HG03159 (cell line): ENCODE measurements at regions not wholly inside any gene's neighbourhood (a gene's known extent, or its start where the extent isn't known, plus 50 kb on each side); places are given as distances from the start of the nearest gene placed in this dataset.
"Not testable (repeated sequence)": the region's sequence is repeated elsewhere in the genome, so short reads cannot be mapped to it uniquely, and the experiment has no call there.

ENCODE experiments used
- ATAC-seq: cut with Tn5 transposase; IDR thresholded peaks from one replicate; pipeline ENCODE4 v1.9.1; 2021; ENCODE audit warnings: mild to moderate bottlenecking, moderate library complexity; ENCODE audit not compliant: unreplicated experiment

DNA sequence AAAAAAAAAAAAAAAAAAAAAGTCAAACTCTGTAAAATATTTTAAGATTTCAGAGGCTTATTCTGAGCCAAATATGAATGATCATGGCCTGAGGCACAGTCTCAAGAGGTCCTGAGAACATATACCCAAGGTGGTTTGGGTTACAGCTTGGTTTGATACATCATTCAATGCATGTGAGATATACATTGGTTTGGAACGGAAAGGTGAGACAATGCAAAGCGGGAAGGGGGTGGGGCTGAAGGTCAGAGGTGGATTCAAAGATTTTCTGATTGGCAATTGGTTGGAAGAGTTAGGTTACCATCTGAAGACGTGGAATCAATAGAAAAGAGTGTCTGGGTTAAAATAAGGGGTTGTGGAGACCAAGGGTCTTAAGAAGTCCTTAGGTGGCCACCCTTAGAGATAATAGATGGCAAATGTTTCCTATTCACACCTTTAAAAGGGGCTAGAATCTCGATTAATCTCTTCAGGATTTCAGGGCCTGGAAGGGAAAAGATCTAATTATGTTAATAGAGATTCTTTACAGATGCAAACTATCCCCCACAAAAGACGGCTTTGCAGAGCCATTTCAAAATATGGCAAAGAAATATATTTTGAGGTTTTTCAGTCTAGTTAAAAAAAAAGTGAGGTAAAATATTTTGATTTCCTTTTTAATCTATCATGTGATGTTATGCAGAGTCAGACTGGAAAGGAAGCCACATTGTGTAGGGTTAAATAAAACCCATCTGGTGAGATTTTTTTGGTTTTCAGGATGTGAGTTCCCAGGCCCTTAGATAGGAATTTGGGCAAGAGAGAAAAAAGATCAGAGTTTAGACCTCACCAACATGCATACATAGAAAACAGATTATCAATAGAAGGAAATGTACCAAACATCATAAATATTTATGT lies 173.8 kb upstream of the CNOT2 start:
- ATAC-seq: no peak

DNA sequence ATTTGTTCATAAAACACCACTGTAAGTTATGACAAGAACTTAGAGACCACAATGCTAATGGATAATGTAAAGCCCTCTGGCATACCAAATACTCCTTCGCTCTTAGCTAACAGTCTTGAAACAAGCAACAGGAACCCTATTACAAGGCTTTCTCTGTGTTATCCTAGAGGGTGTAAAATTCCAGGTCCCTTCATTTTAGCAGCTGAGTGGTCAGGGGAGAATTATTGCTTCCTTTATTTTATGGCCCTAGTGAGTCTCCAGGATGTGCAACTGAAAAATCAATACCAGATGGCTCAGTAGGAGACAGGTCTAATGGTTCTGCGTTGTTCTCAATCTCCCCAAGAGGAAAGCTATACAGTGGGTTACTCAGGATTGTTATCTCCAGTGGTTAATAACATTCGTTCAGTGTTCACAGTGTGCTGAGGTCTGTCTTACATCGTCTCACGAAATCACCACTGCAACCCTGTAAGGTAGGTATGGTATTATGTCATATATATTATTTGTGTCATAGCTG lies 172.7 kb upstream of the CNOT2 start:
- ATAC-seq: no peak

DNA sequence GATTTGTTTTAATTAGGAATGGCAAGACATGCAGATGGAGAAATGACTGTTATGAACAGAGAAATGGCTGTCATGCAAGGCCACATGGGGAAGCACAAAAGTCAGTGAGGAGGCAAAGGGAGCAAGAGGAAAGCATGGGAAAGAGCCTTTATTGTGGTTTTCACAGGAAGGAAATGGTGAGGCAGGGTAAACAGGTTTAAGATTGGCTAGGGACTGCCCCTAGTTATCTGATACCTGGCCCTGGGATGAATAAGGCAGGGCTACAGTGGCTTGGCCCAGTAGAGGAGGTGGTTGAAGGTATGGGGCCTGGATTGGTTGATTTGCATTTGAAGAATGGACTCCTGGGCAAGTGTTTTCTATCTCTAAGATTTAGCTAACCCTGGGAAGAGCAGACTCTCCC lies 168.7 kb upstream of the CNOT2 start:
- ATAC-seq: no peak

DNA sequence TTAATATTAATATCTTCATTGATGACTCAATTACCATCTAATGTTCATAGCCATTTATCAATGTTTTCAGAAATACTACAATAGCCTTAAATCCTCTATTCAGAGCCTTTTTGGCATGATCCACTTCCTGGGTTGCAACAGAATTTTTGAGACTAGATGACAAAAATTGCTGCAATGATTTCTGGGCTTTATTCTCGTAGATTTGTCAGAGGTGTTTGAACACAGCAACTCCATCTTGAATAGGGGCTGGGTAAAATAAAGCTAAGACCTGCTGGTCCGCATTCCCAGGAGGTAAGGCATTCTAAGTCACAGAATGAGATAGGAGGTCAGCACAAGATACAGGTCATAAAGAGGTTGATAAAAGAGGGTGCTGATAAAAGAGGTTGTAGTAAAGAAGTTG lies 165.8 kb upstream of the CNOT2 start:
- no peak for ATAC-seq

DNA sequence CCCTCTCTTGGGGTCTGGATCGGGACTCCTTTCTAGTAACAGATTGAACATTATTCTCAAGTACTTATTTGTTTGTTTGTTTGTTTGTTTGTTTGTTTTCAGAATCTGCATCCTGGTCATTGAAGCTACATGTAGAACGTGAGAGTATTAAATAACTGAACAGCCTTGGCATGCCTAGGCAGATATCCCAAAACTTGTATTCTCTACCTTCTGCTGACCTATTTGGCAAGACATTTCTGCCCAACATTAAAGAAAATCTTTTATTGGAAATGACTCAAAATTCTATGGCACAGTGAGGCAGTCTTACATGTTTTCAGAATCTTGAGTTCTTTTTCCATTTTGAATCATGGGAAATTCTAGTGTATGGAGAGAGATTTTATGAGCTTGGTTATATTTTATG lies 165.1 kb upstream of the CNOT2 start:
- ATAC-seq: no peak

DNA sequence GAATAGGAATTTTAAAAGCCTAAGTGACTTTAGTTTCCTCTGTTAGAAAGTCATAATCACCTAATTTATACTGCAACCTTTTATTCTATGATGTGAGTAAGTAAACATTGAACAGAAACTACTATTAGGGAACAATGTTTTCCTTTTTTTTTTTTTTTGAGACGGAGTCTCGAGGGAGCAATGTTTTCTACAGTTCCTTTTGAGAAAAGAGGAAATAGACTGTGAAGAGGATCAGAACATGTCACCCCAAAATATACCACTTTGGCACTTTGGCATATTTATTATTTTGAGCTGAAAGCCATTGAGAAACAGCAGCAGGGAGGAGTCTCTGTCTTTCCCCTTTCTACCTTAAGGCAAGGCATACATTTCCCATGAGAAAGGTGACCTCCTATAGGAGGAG lies 162.7 kb upstream of the CNOT2 start:
- no peak for ATAC-seq

DNA sequence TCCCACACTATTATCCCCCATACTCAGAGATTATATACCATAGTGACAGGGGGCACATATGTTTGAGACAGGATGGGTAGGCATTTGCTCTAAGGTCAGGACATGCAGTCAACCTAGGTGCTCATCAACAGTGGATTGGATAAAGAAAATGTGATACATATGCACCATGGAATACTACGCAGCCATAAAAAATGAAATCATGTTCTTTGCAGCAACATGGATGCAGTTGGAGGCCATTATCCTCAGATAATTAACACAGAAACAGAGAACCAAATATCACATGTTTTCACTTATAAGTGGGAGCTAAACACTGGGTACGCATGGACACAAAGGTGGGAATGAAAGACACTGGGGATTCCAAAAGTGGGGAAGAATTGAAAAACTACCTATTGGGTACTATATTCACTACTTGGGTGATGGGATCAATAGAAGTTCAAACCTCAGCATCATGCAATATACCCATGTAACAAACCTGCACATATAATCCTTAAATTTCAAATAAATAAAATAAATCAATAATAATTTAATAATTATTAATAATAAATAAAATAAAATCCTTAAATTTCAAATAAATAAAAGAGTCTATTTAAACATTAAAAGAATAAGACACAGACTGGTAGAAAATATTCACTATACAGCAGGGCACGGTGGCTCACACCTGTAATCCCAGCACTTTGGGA lies 160.1 kb upstream of the CNOT2 start:
- ATAC-seq: no peak

DNA sequence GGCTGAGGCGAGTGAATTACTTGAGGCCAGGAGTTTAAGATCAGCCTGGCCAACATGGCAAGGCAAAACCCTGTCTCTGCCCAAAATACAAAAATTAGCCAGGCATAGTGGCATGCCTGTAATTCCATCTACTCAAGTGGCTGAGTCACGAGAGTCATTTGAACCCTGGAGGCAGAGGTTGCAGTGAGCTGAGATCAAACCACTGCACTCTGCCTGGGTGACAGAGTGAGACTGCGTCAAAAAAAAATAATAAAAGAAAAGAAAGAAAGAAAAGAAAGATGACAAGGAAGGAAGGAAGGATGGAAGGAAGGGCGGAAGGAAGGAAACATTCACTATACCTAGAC lies 159.6 kb upstream of the CNOT2 start:
- ATAC-seq: no peak

DNA sequence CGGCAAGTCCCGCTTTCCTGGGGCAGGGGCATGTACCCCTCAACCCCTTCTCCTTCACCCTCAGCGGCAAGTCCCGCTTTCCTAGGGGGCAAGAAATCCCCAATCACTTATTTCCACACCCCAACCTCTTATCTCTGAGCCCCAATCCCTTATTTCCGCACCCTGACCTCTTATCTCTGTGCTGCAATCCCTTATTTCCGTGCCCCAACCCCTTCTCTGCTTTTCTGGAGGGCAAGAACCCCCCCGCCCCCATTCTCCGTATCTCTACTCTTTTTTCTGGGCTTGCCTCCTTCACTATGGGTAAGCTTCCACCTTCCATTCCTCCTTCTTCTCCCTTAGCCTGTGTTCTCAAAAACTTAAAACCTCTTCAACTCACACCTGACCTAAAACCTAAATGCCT lies 156.9 kb upstream of the CNOT2 start:
- ATAC-seq: not testable (repeated sequence)

DNA sequence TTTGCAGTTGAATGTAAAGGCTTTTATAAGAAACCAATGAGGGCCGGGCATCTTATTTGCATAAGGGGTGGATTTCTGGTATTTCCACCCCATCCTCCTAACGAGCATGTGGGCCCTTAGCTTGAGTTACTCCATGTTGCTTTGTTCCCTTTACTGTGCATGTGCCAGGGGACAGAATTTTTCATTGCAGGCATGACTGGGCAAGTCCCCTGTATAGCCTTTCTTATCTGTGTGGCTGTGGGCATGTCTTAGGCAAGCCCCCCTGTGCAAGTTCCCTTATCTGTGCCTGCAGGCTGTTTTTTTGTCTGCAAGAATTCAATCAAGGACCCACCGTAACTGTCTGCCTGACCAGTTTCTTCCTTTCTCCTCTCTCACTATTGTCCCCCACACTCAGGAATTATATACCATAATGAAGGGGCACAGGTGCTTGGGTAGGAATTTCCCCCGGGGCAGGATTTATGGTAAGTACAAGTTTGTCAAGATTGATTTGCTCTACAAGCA lies 152.2 kb upstream of the CNOT2 start:
- no peak for ATAC-seq

DNA sequence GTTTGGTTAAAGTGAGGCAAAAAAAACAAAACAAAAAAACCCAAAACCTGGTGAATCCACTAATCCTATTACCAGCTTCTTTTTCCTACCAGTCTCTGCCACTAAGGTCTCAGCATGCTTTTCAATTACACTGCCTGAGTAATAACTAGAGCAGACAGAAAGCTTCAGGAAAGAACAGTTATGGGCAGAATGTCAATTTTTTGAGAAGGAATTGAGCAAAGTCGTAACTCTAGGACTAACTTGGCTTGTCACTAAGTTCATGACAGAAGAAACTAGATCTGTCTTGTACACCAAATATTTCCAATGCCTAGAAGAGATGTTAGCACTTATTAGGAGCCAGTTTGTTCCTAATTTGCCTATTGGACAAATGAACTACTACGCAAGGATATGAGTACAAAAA lies 148.8 kb upstream of the CNOT2 start:
- no peak for ATAC-seq

DNA sequence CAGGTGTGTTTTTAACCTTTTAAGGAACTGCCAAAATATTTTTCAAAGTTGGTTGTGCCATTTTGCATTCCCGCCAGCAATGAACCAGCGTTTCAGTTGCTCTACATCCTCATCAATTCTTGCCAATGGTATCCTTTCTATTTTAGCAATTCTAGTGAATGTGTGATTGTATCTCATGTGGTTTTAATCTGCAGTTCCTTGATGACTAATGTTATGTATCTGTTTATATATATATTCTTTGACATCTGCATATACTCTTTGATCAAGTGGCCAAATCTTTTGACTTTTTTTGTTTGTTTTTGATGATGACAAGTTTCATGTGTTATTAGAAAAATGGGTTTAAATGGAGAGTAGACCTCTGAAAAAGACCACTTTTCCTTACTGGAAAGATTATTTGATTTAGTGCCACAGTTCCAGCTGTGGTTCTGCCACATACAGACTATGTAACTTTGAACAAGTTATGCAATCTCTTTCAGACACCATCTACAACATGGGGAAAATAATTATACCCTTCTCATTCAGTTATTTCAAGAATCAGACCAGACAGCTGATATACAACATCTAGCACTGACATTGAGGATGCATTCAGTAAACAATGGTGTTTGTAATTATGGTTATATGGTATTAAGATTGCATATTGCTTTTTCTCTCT lies 146.3 kb upstream of the CNOT2 start:
- ATAC-seq: no peak

DNA sequence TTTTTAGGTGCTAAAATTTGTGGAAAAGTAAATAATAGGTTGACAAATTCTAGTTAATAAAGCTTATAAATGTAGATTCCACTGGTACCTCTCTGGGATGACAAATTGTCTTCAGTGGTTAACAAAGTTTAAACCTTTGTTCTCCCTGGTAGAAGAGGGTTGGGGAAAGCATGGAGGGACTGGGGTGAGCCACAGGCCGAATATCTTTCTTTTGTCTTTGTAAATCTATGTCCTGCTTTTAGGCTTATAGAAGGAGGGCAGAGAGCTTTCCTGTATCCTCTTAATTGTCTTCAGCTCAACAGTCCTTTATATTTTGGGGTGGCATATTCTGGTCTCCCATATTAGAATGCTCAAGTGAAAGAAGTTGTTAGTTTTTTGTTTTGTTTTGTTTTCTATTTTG lies 142.2 kb upstream of the CNOT2 start:
- no peak for ATAC-seq

DNA sequence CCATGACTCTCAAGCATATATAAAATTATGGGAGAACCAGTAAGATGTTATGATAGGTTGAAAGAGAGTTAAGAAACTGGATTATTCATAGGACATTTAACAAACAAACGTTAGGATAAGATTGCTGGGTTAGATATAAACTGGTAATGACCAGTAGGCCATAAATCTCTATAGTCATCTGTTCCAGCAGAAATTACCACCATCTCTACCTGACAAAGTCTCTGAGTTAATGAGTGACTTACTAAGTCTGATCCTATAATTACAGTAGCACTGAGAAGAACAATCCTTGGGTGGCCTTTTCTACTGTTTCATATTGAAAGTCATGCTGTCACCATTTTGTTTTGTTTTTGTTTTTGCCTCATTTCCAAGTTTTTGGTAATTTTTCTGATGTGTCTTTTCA lies 136.9 kb upstream of the CNOT2 start:
- ATAC-seq: no peak

DNA sequence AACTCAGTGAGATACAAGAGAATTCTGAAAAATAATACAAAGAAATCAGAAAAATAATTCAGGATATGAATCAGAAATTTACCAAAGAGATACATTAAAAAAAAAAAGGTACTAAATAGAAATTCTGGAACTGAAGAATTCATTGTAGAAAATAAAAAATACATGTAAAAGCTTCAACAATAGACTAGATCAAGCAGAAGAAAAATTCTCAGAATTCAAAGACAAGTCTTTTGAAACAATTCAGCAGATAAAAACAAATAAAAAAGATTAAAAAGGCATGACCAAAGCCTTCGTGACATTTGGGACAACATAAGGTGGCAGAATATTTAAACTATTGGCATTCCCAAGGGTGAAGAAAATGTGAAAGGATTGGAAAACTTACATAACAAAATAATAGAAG lies 133.1 kb upstream of the CNOT2 start:
- no peak for ATAC-seq

DNA sequence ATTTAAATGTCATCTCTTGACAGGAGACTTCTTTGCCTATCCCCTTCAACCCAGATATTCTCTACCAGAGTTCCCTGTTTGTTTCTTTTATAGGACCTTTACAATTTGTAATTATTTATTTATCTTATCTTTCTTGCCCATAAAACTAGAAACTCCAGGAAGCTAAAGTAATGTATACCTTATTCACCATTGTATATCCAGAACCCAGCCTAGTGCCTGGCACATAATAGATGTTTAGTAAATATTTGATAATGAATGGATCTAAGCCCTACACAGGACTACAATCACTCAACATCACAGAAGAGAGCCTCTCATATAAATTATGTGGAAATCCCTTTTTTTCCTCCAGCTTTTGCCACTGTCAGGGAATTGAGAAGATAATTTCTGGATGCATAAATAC lies 125.6 kb upstream of the CNOT2 start:
- no peak for ATAC-seq

DNA sequence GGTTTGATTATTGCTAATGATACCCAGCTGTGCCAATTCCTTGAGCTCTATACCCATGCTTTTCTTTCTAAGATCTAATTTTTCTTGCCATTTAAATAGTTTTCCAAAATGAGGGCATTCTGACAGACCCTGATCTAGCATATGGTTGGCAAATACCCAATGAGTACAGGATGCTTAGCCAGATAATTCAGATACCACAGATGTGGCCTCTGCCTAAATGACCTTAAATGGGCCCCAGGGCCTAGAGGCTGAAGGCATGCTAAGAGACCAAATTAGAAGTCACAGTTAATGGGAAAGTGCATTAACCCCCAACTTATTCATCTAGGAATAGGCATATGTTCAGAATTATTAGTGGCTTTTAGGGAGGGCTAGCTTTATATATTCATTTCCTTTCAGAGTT lies 122.3 kb upstream of the CNOT2 start:
- no peak for ATAC-seq

DNA sequence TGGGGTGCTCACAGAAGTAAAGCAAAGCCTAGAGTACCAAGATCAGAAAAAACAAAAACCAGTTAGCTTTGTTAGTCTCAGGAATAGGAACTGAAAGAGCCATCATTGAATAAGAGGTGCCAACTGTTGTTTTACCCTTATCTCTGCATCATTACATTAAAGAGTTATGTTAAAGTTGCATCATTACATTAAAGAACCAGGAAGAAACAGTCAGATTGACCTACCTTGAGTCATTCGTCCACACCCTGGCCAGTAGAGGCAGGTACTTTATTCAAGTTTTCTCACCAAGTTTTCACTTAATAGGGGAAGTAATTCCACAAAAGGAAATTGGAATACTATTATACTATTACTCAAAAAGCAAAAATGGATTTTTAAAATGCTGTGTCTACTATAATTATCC lies 121.7 kb upstream of the CNOT2 start:
- no peak for ATAC-seq

DNA sequence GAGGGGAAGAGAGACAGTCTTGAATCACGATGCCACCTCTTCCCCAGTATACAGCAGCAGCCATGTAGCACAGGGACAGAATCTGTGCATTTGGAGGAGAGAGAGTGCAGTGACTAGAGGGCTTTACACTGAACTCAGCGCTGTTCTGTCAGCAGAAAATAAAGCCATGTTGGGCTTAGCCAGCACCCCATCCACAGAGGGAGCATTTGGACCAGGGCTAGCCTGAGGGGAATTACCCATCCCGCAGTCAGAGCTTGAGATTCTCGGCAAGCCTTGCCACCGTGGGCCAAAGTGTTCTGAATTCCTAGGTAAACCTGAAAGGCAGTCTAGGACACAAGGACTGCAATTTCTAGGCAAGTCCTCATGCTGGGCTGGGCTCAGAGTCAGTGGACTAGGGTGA lies 120.4 kb upstream of the CNOT2 start:
- no peak for ATAC-seq

DNA sequence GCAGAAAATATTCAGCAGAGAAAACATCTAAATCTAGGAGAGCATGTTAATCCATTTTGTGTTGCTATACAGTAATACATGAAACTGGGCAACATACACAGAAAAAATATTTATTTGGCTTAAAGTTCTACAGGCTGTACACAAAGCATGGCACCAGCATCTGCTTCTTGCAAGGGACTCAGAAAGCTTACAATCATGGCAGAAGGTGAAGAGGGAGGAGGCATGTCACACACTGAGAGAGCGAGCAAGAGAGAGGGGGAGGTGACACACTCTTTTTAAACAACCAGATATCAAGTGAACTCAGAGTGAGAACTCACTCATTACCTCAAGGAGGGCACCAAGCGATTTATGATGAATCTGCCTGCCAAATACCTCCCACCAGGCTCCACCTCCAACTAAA lies 94.2 kb upstream of the CNOT2 start:
- ATAC-seq: no peak

DNA sequence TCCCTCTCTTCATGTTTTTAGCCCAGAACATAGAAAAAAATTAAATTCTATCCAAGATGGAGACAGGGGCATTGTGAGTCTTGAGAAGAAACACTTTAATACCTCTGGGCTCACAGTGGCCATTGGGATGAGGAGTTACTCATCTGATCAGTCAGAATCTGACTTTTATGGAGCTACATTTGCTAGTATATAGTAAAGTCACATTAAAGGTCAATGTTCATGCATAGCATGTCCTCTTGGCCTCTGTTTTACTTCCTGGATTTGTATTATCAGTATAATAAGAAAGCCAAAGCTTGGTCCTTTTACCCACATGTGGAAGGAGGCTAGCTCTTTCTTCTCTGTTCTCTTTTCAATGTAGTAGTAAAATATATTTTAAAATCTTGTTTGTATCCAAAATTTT lies 93.6 kb upstream of the CNOT2 start:
- ATAC-seq: no peak

DNA sequence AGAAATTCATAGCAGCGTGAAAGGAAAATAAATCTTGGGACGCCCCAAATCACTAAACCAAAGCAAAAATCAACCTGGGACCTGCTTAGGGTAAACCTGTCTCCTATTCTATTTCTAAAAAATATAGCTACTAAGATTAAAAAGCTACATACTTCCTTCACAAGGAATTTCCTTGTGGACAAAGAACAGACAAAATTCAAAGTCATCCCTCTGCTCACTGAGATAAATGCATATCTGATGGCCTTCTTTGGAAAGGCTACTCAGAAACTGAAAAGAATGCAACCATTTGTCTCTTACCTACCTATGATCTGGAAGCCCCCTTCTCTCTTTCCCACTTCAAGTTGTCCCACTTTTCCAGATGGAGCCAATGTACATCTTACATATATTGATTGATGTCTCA lies 93.0 kb upstream of the CNOT2 start:
- ATAC-seq: no peak
